ENCODE measurements at regions not wholly inside any gene's neighbourhood (a gene's known extent, or its start where the extent isn't known, plus 50 kb on each side); places are given as distances from the start of the nearest gene placed in this dataset.

- TF ChIP-seq, protein P1, sequence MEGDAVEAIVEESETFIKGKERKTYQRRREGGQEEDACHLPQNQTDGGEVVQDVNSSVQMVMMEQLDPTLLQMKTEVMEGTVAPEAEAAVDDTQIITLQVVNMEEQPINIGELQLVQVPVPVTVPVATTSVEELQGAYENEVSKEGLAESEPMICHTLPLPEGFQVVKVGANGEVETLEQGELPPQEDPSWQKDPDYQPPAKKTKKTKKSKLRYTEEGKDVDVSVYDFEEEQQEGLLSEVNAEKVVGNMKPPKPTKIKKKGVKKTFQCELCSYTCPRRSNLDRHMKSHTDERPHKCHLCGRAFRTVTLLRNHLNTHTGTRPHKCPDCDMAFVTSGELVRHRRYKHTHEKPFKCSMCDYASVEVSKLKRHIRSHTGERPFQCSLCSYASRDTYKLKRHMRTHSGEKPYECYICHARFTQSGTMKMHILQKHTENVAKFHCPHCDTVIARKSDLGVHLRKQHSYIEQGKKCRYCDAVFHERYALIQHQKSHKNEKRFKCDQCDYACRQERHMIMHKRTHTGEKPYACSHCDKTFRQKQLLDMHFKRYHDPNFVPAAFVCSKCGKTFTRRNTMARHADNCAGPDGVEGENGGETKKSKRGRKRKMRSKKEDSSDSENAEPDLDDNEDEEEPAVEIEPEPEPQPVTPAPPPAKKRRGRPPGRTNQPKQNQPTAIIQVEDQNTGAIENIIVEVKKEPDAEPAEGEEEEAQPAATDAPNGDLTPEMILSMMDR (IDR thresholded peaks at IDR 0.05; ENCODE audit: low read depth, low read length): no peak
- TF ChIP-seq EZH2phosphoT487 (IDR thresholded peaks at IDR 0.05; ENCODE audit: low read depth): no peak
Observed at GRCh38 chr1:95534985-95535384, 301.0 kb downstream of the RWDD3 start.
